RWPE2 (cell line): ENCODE measurements at regions not wholly inside any gene's neighbourhood (a gene's known extent, or its start where the extent isn't known, plus 50 kb on each side); places are given as distances from the start of the nearest gene placed in this dataset.

Experiments used
- ATAC-seq: fragments of 200-7000 bp; cut with Tn5 transposase; 3 replicates; pipeline ENCODE4 v1.9.1; 2021; ENCODE audit warnings: low read depth
- DNase-seq: peaks from one replicate; pipeline ENCODE4 v3.0.0-alpha.2; 2020; ENCODE audit warnings: low spot score
- H3K27ac ChIP-seq: fragments of 450-650 bp; 2 replicates; pipeline ENCODE4 v1.5.1; 2017; ENCODE audit warnings: mild to moderate bottlenecking; ENCODE audit not compliant: poor library complexity, severe bottlenecking
- H3K27me3 ChIP-seq: fragments of 250-450 bp; sonication (Bioruptor Pico); 2 replicates; pipeline ENCODE4 v1.5.1; 2021; ENCODE audit warnings: mild to moderate bottlenecking, moderate library complexity; ENCODE audit not compliant: insufficient read depth, poor library complexity, severe bottlenecking
- H3K36me3 ChIP-seq: fragments of 250-450 bp; sonication (Bioruptor Pico); 2 replicates; pipeline ENCODE4 v1.5.1; 2020; ENCODE audit warnings: low read depth, mild to moderate bottlenecking, moderate library complexity
- H3K4me1 ChIP-seq: fragments of 250-450 bp; sonication (Bioruptor Pico); 2 replicates; pipeline ENCODE4 v1.5.1; 2021; ENCODE audit warnings: mild to moderate bottlenecking, moderate library complexity; ENCODE audit not compliant: insufficient read depth, poor library complexity, severe bottlenecking
- H3K4me3 ChIP-seq: fragments of 250-450 bp; sonication (Bioruptor Pico); 2 replicates; pipeline ENCODE4 v1.5.1; 2021; ENCODE audit warnings: mild to moderate bottlenecking, moderate library complexity; ENCODE audit not compliant: severe bottlenecking
- H3K9me3 ChIP-seq: fragments of 250-450 bp; sonication (Bioruptor Pico); 2 replicates; pipeline ENCODE4 v1.5.1; 2021; ENCODE audit warnings: mild to moderate bottlenecking, moderate library complexity; ENCODE audit not compliant: severe bottlenecking
- CTCF ChIP-seq: fragments of 450-650 bp; IDR thresholded peaks from one replicate; pipeline ENCODE4 v1.5.1; 2017; ENCODE audit warnings: mild to moderate bottlenecking, moderate library complexity; ENCODE audit not compliant: poor library complexity, severe bottlenecking

- H3K36me3 ChIP-seq: no peaks in the 10 kb centered on the region
- no peaks in the 10 kb centered on the region for H3K27me3 ChIP-seq
- H3K9me3 ChIP-seq: no peaks in the 10 kb centered on the region
- peaks cover 4% of the 10 kb centered on the region for H3K4me1 ChIP-seq
- no peak overlapping the region for H3K4me3 ChIP-seq
- H3K27ac ChIP-seq: no peak overlapping the region
- no peak for ATAC-seq
- no peak for TF ChIP-seq CTCF
- no peak for DNase-seq
Measured at GRCh38 chr14:53549956-53550355, 396.8 kb upstream of the DDHD1 start.

DNA sequence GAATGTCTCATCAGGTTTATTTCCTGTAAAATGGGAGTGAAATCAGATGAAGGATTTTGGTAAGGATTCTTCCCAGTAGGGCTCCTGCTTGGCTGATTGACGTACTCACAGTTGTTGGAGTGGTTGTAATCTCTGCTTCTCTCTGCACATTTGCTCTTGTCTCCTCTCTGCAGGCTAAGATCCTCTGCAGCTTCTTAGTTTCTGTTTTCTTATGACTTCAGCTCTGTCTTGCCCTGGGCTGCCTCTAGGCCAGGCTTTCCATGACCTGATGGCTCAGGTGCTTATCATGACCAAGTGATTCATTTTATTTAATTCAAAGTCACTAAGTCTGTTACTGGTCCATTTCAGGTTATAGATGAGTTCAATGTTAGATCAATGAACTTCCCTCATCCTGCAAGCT, 394.5 kb upstream of the DDHD1 start:
- Histone ChIP-seq H3K9me3 (no peaks in the 10 kb centered on the region), H3K4me3 (no peak overlapping the region), H3K4me1 (peaks cover 5% of the 10 kb centered on the region), H3K27me3 (no peaks in the 10 kb centered on the region), H3K36me3 (no peaks in the 10 kb centered on the region), H3K27ac (no peak overlapping the region)
- no peak for TF ChIP-seq CTCF
- DNase-seq: no peak
- ATAC-seq: no peak

DNA sequence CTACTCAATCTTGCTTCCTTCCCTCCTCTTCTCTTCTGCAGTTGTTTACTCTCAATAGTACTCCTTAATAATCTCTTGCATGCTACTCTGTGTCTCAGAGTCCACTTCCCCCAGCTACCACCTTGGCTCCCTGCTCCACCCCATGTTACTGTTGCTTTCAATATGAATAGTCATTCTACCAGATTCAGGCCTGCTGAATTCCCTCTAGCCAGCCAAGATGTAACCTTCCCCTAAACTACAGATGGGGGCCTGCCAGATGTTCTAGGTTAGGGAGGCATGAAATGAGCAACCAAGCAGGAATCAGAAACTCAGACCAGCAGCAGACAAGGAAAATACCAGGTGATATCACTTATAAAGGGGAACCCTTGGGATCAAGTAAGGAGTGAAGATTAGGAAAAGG, 392.1 kb upstream of the DDHD1 start:
- Histone ChIP-seq H3K27ac (no peak overlapping the region), H3K4me3 (no peak overlapping the region), H3K4me1 (peaks cover 8% of the 10 kb centered on the region), H3K9me3 (no peaks in the 10 kb centered on the region), H3K36me3 (no peaks in the 10 kb centered on the region), H3K27me3 (no peaks in the 10 kb centered on the region)
- DNase-seq (no peak), ATAC-seq (no peak)
- TF ChIP-seq CTCF: no peak

DNA sequence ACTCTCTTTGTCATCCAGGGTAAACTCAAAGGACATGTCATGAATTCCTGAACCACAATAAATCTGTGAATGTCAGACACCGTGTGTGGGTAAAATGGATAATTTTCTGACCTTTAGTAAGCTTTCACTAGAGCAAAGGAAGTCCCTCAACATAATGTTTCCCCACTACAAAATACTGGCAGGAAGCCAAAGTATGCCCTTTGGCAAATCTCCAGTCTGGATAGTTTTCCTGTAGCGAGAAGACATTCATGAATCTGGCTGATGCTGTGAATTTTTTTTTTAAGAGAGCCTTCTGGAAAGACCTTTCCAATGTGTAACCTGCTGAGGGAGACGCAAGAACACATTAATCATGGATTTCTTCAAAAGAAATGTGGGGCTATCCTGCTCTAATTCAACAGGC, 389.6 kb upstream of the DDHD1 start:
- no peak overlapping the region for H3K4me3 ChIP-seq
- no peak overlapping the region for H3K27ac ChIP-seq
- peak; percentile 8 for TF ChIP-seq CTCF
- ATAC-seq (peak; percentile 35; the same call in 1 of the 3 replicates), DNase-seq (no peak)
- H3K4me1 ChIP-seq: peaks cover 8% of the 10 kb centered on the region
- H3K9me3 ChIP-seq: no peaks in the 10 kb centered on the region
- H3K36me3 ChIP-seq: no peaks in the 10 kb centered on the region
- H3K27me3 ChIP-seq: no peaks in the 10 kb centered on the region

- peaks cover 8% of the 10 kb centered on the region for H3K4me1 ChIP-seq
- no peak for DNase-seq
- no peaks in the 10 kb centered on the region for H3K36me3 ChIP-seq
- no peak overlapping the region for H3K4me3 ChIP-seq
- no peak for TF ChIP-seq CTCF
- H3K27ac ChIP-seq: no peak overlapping the region
- no peaks in the 10 kb centered on the region for H3K9me3 ChIP-seq
- no peaks in the 10 kb centered on the region for H3K27me3 ChIP-seq
- no peak for ATAC-seq
Measured at GRCh38 chr14:53541411-53541810, 388.3 kb upstream of the DDHD1 start.
